Vagina (tissue), 2 donors: ENCODE measurements at regions not wholly inside any gene's neighbourhood (a gene's known extent, or its start where the extent isn't known, plus 50 kb on each side); places are given as distances from the start of the nearest gene placed in this dataset.

Source experiments
- POLR2A ChIP-seq, 2 donors: fragments of 450-650 bp; IDR thresholded peaks; one replicate each; pipeline ENCODE4 v1.6.1; 2017; ENCODE audit warnings: antibody characterized with exemption in 2 of 2, mild to moderate bottlenecking in 2 of 2, moderate library complexity in 2 of 2
- TF ChIP-seq, protein P1 (sequence below), 3 experiments: fragments of 450-650 bp in 2 of 3; fragments of 200-600 bp in 1 of 3; sonication (generic) in 1 of 3; IDR thresholded peaks; one replicate each; pipeline ENCODE4 v1.5.1; 2017 to 2019; ENCODE audit warnings: antibody characterized with exemption in 3 of 3, mild to moderate bottlenecking in 2 of 3, moderate library complexity in 2 of 3

DNA sequence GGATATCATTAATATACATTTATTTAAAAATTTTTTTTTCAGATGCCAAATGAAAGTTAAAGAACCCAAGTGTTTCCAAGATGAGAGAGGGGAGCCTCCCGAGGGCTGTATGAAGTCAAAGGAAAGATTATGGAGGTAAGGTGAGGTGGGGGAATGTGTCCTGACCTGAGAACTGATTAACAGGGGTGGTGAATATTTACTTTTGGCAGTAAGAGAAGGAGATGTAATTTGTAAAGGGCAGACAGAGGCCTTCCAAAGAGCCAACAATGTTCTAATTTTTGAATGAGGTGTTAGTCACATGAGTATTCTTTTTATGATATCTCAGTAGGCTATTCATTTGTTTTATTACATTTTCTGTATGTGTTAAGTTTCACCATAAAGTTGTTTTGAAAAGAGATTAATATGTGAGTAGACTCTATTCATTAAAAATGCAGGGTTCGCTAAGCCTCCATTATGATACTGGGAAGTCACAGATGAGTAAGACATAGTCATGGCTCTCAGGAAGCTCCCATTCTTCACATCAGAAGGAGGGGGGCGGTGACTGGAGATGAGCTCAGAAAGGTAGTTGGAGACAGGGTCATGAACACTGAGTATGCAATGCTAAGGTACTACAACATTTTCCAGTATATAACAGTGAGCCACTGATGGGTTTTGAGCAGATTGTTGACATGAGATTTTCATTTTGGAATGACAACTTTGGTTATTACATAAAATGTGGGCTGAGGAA is 62.4 kb upstream of the TNFSF18 start:
- TF ChIP-seq, protein P1, sequence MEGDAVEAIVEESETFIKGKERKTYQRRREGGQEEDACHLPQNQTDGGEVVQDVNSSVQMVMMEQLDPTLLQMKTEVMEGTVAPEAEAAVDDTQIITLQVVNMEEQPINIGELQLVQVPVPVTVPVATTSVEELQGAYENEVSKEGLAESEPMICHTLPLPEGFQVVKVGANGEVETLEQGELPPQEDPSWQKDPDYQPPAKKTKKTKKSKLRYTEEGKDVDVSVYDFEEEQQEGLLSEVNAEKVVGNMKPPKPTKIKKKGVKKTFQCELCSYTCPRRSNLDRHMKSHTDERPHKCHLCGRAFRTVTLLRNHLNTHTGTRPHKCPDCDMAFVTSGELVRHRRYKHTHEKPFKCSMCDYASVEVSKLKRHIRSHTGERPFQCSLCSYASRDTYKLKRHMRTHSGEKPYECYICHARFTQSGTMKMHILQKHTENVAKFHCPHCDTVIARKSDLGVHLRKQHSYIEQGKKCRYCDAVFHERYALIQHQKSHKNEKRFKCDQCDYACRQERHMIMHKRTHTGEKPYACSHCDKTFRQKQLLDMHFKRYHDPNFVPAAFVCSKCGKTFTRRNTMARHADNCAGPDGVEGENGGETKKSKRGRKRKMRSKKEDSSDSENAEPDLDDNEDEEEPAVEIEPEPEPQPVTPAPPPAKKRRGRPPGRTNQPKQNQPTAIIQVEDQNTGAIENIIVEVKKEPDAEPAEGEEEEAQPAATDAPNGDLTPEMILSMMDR (IDR thresholded peaks at IDR 0.05) = no peak
- no peak for TF ChIP-seq POLR2A (IDR thresholded peaks at IDR 0.05)
